GM12878 (cell line): ENCODE measurements at regions not wholly inside any gene's neighbourhood (a gene's known extent, or its start where the extent isn't known, plus 50 kb on each side); places are given as distances from the start of the nearest gene placed in this dataset.
"Not testable (repeated sequence)": the region's sequence is repeated elsewhere in the genome, so short reads cannot be mapped to it uniquely, and the experiment has no call there.

Experiments used
- ATAC-seq: fragments of 200-7000 bp; cut with Tn5 transposase; 3 replicates; pipeline ENCODE4 v1.9.1; 2020; ENCODE audit warnings: mild to moderate bottlenecking, moderate library complexity
- BruUV-seq: library from RNA; stranded (reverse); fragments of 400-500 nt; replicated peaks from 2 replicates; lab custom pipeline; 2021; lab: Mats Ljungman, UMichigan
- CTCF ChIA-PET: fragments of 300-600 bp; sonication (Branson Sonifier 250); formaldehyde crosslinking; extraction: SDS; loops from one replicate; lab custom pipeline; 2021; ENCODE audit warnings: inconsistent platforms; lab: Yijun Ruan, JAX
- POLR2A ChIA-PET: fragments of 350-600 bp; formaldehyde crosslinking; extraction: SDS; loops from one replicate; lab custom pipeline; 2021; ENCODE audit warnings: inconsistent platforms; lab: Charles Lee
- RAD21 ChIA-PET: fragments of 300-600 bp; sonication (Branson Sonifier 250); formaldehyde crosslinking; loops from one replicate; lab custom pipeline; 2023; ENCODE audit warnings: antibody characterized with exemption; ENCODE audit not compliant: unreplicated experiment; lab: Charles Lee
- SMC1A ChIA-PET: fragments of 300-600 bp; sonication (Branson Sonifier 250); formaldehyde crosslinking; loops from one replicate; lab custom pipeline; 2023; ENCODE audit not compliant: unreplicated experiment, uncharacterized antibody; lab: Charles Lee
- DNase-seq: peaks from one replicate; pipeline ENCODE4 v3.0.0-alpha.2; 2011; ENCODE audit warnings: low read depth, low spot score
- FAIRE-seq: peaks from 3 replicates; lab custom pipeline; 2011; peaks lifted over from hg19 to GRCh38; lab: Jason Lieb, UNC
- H2AFZ ChIP-seq: 2 replicates; pipeline ENCODE4 v1.6.0; 2011; ENCODE audit warnings: low read depth, low read length, control low read depth; ENCODE audit not compliant: control insufficient read depth
- H3K27ac ChIP-seq: 2 replicates; pipeline ENCODE4 v1.5.1; 2011; ENCODE audit warnings: control low read depth; ENCODE audit not compliant: control insufficient read depth, insufficient read depth
- H3K27me3 ChIP-seq, 2 experiments: replicated peaks in 1 of 2; 2 replicates each; pipeline versions ENCODE4 v1.6.0 to v1.6.1; 2011; ENCODE audit warnings: low read length in 1 of 2; ENCODE audit not compliant: control insufficient read depth in 2 of 2, insufficient read depth in 2 of 2
- H3K36me3 ChIP-seq, 2 experiments: 2 replicates each; pipeline ENCODE4 v1.5.1; 2011; ENCODE audit warnings: low read length in 1 of 2; ENCODE audit not compliant: control insufficient read depth in 2 of 2, insufficient read depth in 2 of 2
- H3K4me1 ChIP-seq: 2 replicates; pipeline ENCODE4 v1.6.1; 2011; ENCODE audit warnings: mild to moderate bottlenecking, low read length, moderate library complexity, mixed read lengths; ENCODE audit not compliant: control insufficient read depth, insufficient read depth
- H3K4me2 ChIP-seq: 2 replicates; pipeline ENCODE4 v1.6.0; 2011; ENCODE audit warnings: control low read depth; ENCODE audit not compliant: control insufficient read depth, insufficient read depth
- H3K4me3 ChIP-seq: fragments of 200-600 bp; sonication (generic); 2 replicates; pipeline ENCODE4 v1.5.1; 2016
- H3K79me2 ChIP-seq: 2 replicates; pipeline ENCODE4 v1.6.0; 2011; ENCODE audit warnings: low read length; ENCODE audit not compliant: control insufficient read depth, insufficient read depth
- H3K9ac ChIP-seq: 2 replicates; pipeline ENCODE4 v1.8.0; 2011; ENCODE audit warnings: low read length, control low read depth, mixed read lengths; ENCODE audit not compliant: control insufficient read depth, insufficient read depth
- H3K9me3 ChIP-seq: replicated peaks from 3 replicates; pipeline ENCODE4 v1.5.1; 2011; ENCODE audit warnings: mild to moderate bottlenecking, low read length; ENCODE audit not compliant: control insufficient read depth, insufficient read depth
- H4K20me1 ChIP-seq: 2 replicates; pipeline ENCODE4 v1.6.0; 2011; ENCODE audit not compliant: control insufficient read depth, insufficient read depth
- CREB1 ChIP-seq: IDR thresholded peaks from 2 replicates; pipeline ENCODE4 v1.6.1; 2012; ENCODE audit warnings: low read depth, mild to moderate bottlenecking, inconsistent platforms
- EZH2 ChIP-seq: IDR thresholded peaks from 2 replicates; pipeline ENCODE4 v1.6.1; 2012; ENCODE audit warnings: low read depth, mild to moderate bottlenecking, control low read depth, inconsistent platforms, low read length, borderline replicate concordance; ENCODE audit not compliant: control insufficient read depth
- HDAC6 ChIP-seq: fragments of 200-600 bp; sonication (generic); IDR thresholded peaks from one replicate; pipeline ENCODE4 v1.8.0; 2017; ENCODE audit warnings: antibody characterized with exemption; ENCODE audit not compliant: unreplicated experiment
- NFIC ChIP-seq: IDR thresholded peaks from 2 replicates; pipeline ENCODE4 v1.6.1; 2012; ENCODE audit warnings: low read depth, mild to moderate bottlenecking, inconsistent platforms, low read length, moderate library complexity
- RAD51 ChIP-seq: fragments of 450-650 bp; IDR thresholded peaks from 2 replicates; pipeline ENCODE4 v1.6.1; 2016; ENCODE audit warnings: moderate library complexity, mild to moderate bottlenecking, inconsistent platforms
- RELA ChIP-seq: fragments of 450-650 bp; IDR thresholded peaks from 2 replicates; pipeline ENCODE4 v1.8.0; 2014; ENCODE audit warnings: borderline replicate concordance; ENCODE audit not compliant: partially characterized antibody
- SUPT20H ChIP-seq: IDR thresholded peaks from 2 replicates; pipeline ENCODE4 v1.6.1; 2011; ENCODE audit warnings: low read depth, mild to moderate bottlenecking, low read length, moderate library complexity, borderline replicate concordance; ENCODE audit not compliant: control insufficient read depth
- TCF7 ChIP-seq: IDR thresholded peaks from 2 replicates; pipeline ENCODE4 v1.6.1; 2014; ENCODE audit warnings: antibody characterized with exemption, borderline replicate concordance
- ZNF274 ChIP-seq: IDR thresholded peaks from one replicate; pipeline ENCODE4 v1.8.0; 2011; ENCODE audit not compliant: insufficient read length, insufficient read depth
- WGBS: methylation state at CpG from one replicate; pipeline ENCODE4 v1.1.6; 2016; ENCODE audit warnings: low lambda C conversion rate; ENCODE audit not compliant: insufficient replicate concordance, insufficient coverage; ENCODE audit errors: missing lambda C conversion rate; 5-methylcytosine and 5-hydroxymethylcytosine counted together
- in situ Hi-C: fragments of 300-500 bp; cut with MboI; formaldehyde crosslinking; loops from 9 replicates; pipeline ENCODE4 v1.14.3; 2018; ENCODE audit warnings: mixed read lengths
- intact Hi-C: fragments of 100-400 bp; cut with micrococcal nuclease; formaldehyde crosslinking; loops from one replicate; pipeline ENCODE4 v1.14.2; 2022; ENCODE audit not compliant: unreplicated experiment

- Histone ChIP-seq H4K20me1 (no peaks in the 10 kb centered on the region), H3K4me2 (no peak overlapping the region), H3K27ac (no peak overlapping the region), H3K36me3 (no peaks in the 10 kb centered on the region), H3K9ac (no peak overlapping the region), H3K4me1 (no peaks in the 10 kb centered on the region), H2AFZ (no peak overlapping the region), H3K4me3 (no peak overlapping the region), H3K9me3 (no peaks in the 10 kb centered on the region; the same call in none of the 3 replicates), H3K27me3 (no peaks in the 10 kb centered on the region), H3K79me2 (no peaks in the 10 kb centered on the region)
- DNase-seq = no peak
- ChIA-PET POLR2A (interaction anchor here (0.5 to 0.7 kb wide), 2 partner anchors 60 to 234 kb away, joined by 3 to 4 read pairs; no protein-coding TSS in a partner anchor), CTCF (interaction anchor here (0.6 kb wide), 1 partner anchor 259 kb away, joined by 3 read pairs; no protein-coding TSS in a partner anchor), RAD21 (interaction anchor here (0.8 kb wide), 1 partner anchor 113 kb away, joined by 3 read pairs; no protein-coding TSS in a partner anchor), SMC1A (interaction anchor here (1.0 to 1.4 kb wide), 3 partner anchors 88 to 182 kb away, joined by 3 to 4 read pairs (median 3); no protein-coding TSS in a partner anchor)
- no peak for FAIRE-seq
- intact Hi-C loops (no loop called here), in situ Hi-C loops (no loop called here)
- ATAC-seq = no peak
- whole genome bisulfite sequencing = 68% methylated on average over 4 of the region's 4 CpGs
- no TSS peak for BruUV-seq
- TF ChIP-seq RELA (no peak), HDAC6 (no peak), EZH2 (no peak), NFIC (no peak), SUPT20H (no peak), CREB1 (no peak), RAD51 (no peak), TCF7 (no peak), ZNF274 (no peak)
Measured at GRCh38 chr3:106071306-106071705, 202.5 kb upstream of the CBLB start.

GRCh38 chr3:106072596-106072995 is 203.8 kb upstream of the CBLB start:
- H3K4me3 ChIP-seq, H3K36me3 ChIP-seq, FAIRE-seq, H3K9me3 ChIP-seq, H3K79me2 ChIP-seq, in situ Hi-C loops, POLR2A ChIA-PET, H2AFZ ChIP-seq, H4K20me1 ChIP-seq, SMC1A ChIA-PET, CTCF ChIA-PET, H3K4me1 ChIP-seq, DNase-seq, H3K27me3 ChIP-seq, H3K9ac ChIP-seq, H3K27ac ChIP-seq, RAD21 ChIA-PET, BruUV-seq, intact Hi-C loops, ATAC-seq, H3K4me2 ChIP-seq: not testable (repeated sequence)
- WGBS = 100% methylated on average over 2 of the region's 5 CpGs

GRCh38 chr3:106073806-106074205 is 205.0 kb upstream of the CBLB start:
- intact Hi-C loops = not testable (repeated sequence)

More at GRCh38 chr3:106073806-106074205, 205.0 kb upstream of the CBLB start:
- H3K27me3 ChIP-seq, H4K20me1 ChIP-seq, H3K4me3 ChIP-seq, H3K9ac ChIP-seq, H2AFZ ChIP-seq, DNase-seq, H3K9me3 ChIP-seq, POLR2A ChIA-PET, RAD21 ChIA-PET, H3K4me1 ChIP-seq, SMC1A ChIA-PET, H3K4me2 ChIP-seq, CTCF ChIA-PET, H3K36me3 ChIP-seq, ATAC-seq, H3K79me2 ChIP-seq, FAIRE-seq, H3K27ac ChIP-seq, in situ Hi-C loops, BruUV-seq: not testable (repeated sequence)
- 90% methylated on average over 4 of the region's 31 CpGs for WGBS
